ENCODE measurements at regions not wholly inside any gene's neighbourhood (a gene's known extent, or its start where the extent isn't known, plus 50 kb on each side); places are given as distances from the start of the nearest gene placed in this dataset.

- Histone ChIP-seq H3K36me3 (ENCODE audit: control insufficient read depth, insufficient read depth, low read length) (no peaks in the 10 kb centered on the region), H3K27me3 (ENCODE audit: control insufficient read depth, insufficient read depth, low read length) (no peaks in the 10 kb centered on the region), H3K4me3 (ENCODE audit: low read depth, low read length) (no peak overlapping the region)
- no peak for TF ChIP-seq CTCF (IDR thresholded peaks at IDR 0.05; ENCODE audit: insufficient read depth, low read length, poor library complexity, severe bottlenecking)
- no peak for DNase-seq (ENCODE audit: low read depth)
Observed at GRCh38 chr11:40062616-40063015, 1396.8 kb downstream of the LRRC4C start.

- no peaks in the 10 kb centered on the region for H3K27me3 ChIP-seq (ENCODE audit: control insufficient read depth, insufficient read depth, low read length)
- DNase-seq (ENCODE audit: low read depth), result no peak
- no peaks in the 10 kb centered on the region for H3K36me3 ChIP-seq (ENCODE audit: control insufficient read depth, insufficient read depth, low read length)
- H3K4me3 ChIP-seq (ENCODE audit: low read depth, low read length), result no peak overlapping the region
- no peak for TF ChIP-seq CTCF (IDR thresholded peaks at IDR 0.05; ENCODE audit: insufficient read depth, low read length, poor library complexity, severe bottlenecking)
Observed at GRCh38 chr11:40061221-40061620, 1398.2 kb downstream of the LRRC4C start.

GRCh38 chr11:40054631-40055030 is 1404.8 kb downstream of the LRRC4C start:
- H3K4me3 ChIP-seq (ENCODE audit: low read depth, low read length), result no peak overlapping the region
- peak; percentile 28 for DNase-seq (ENCODE audit: low read depth)
- H3K36me3 ChIP-seq (ENCODE audit: control insufficient read depth, insufficient read depth, low read length), result no peaks in the 10 kb centered on the region
- no peaks in the 10 kb centered on the region for H3K27me3 ChIP-seq (ENCODE audit: control insufficient read depth, insufficient read depth, low read length)
- no peak for TF ChIP-seq CTCF (IDR thresholded peaks at IDR 0.05; ENCODE audit: insufficient read depth, low read length, poor library complexity, severe bottlenecking)

- no peak for DNase-seq (ENCODE audit: low read depth)
- Histone ChIP-seq H3K27me3 (ENCODE audit: control insufficient read depth, insufficient read depth, low read length) (no peaks in the 10 kb centered on the region), H3K4me3 (ENCODE audit: low read depth, low read length) (no peak overlapping the region), H3K36me3 (ENCODE audit: control insufficient read depth, insufficient read depth, low read length) (no peaks in the 10 kb centered on the region)
- TF ChIP-seq CTCF (IDR thresholded peaks at IDR 0.05; ENCODE audit: insufficient read depth, low read length, poor library complexity, severe bottlenecking), result no peak
Observed at GRCh38 chr11:40045312-40045711, 1414.1 kb downstream of the LRRC4C start.

- DNase-seq (ENCODE audit: low read depth), result peak; percentile 14
- Histone ChIP-seq H3K36me3 (ENCODE audit: control insufficient read depth, insufficient read depth, low read length) (no peaks in the 10 kb centered on the region), H3K4me3 (ENCODE audit: low read depth, low read length) (no peak overlapping the region), H3K27me3 (ENCODE audit: control insufficient read depth, insufficient read depth, low read length) (no peaks in the 10 kb centered on the region)
- TF ChIP-seq CTCF (IDR thresholded peaks at IDR 0.05; ENCODE audit: insufficient read depth, low read length, poor library complexity, severe bottlenecking), result no peak
Observed at GRCh38 chr11:40037005-40037404, 1422.4 kb downstream of the LRRC4C start.

- no peak for TF ChIP-seq CTCF (IDR thresholded peaks at IDR 0.05; ENCODE audit: insufficient read depth, low read length, poor library complexity, severe bottlenecking)
- DNase-seq (ENCODE audit: low read depth), result no peak
- Histone ChIP-seq H3K36me3 (ENCODE audit: control insufficient read depth, insufficient read depth, low read length) (no peaks in the 10 kb centered on the region), H3K27me3 (ENCODE audit: control insufficient read depth, insufficient read depth, low read length) (no peaks in the 10 kb centered on the region), H3K4me3 (ENCODE audit: low read depth, low read length) (no peak overlapping the region)
Observed at GRCh38 chr11:40032331-40032730, 1427.1 kb downstream of the LRRC4C start.

Measured in kidney epithelial cell (primary cell).